ENCODE measurements at regions not wholly inside any gene's neighbourhood (a gene's known extent, or its start where the extent isn't known, plus 50 kb on each side); places are given as distances from the start of the nearest gene placed in this dataset.

DNA sequence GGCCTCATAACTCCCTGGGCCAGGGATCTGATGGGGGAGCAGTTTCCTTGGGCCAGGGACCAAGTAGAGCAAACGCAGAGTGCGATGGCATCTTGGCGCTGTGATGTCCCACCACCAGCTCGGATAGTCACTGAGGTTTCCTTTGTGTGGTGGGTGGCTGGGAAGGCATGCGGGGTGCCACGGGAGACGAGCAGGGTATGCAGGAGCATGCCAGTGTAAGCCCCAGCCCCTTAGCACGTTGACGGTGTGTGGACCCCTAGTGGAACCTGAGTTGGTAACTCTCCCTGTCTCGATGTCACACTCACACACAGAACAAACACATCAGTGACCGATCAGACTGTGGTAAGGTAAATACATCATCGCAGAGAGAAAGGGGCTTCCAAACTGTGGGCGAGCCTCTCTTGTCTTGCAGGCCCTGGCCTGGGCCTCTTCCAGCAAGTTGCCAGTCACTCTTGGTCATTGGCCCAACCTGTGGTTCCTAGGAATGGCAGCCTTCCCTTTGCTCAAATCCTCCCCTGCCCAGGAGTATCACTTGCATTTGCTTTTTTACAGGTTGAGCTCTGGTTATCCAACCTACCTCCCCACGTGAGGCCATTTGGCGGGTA, 231.6 kb upstream of the GPR26 start:
- Histone ChIP-seq H2BK15ac (ENCODE audit: low read depth, low read length) (no peak overlapping the region), H3K9me3 (ENCODE audit: control insufficient read depth, low read depth, low read length) (no peaks in the 10 kb centered on the region), H2AFZ (ENCODE audit: low read length) (no peak overlapping the region), H3K27ac (ENCODE audit: insufficient read length, low read depth, low read length) (no peak overlapping the region), H4K20me1 (ENCODE audit: control insufficient read depth, insufficient read depth, insufficient read length) (no peaks in the 10 kb centered on the region), H3K27me3 (ENCODE audit: insufficient read depth, low read length) (no peaks in the 10 kb centered on the region), H3K4me1 (ENCODE audit: insufficient read depth, low read length) (0 out of 2 replicates have a peak, but pooled peaks cover 2% of the 10 kb centered on the region), H3K4ac (ENCODE audit: low read depth, low read length) (no peak overlapping the region), H3K4me2 (ENCODE audit: insufficient read depth, insufficient read length, low read length) (no peak overlapping the region), H4K5ac (ENCODE audit: insufficient read length, low read depth, low read length) (no peak overlapping the region), H3K79me2 (ENCODE audit: insufficient read depth, low read length) (no peaks in the 10 kb centered on the region), H2BK5ac (ENCODE audit: insufficient read length, low read length) (no peak overlapping the region), H3K14ac (ENCODE audit: insufficient read depth, low read length) (no peak overlapping the region), H2BK20ac (ENCODE audit: low read depth, low read length, poor library complexity, severe bottlenecking) (no peak overlapping the region), H2AK5ac (ENCODE audit: insufficient read length, low read length) (no peak overlapping the region), H2BK120ac (ENCODE audit: low read depth, low read length, poor library complexity, severe bottlenecking) (no peak overlapping the region), H3K9ac (ENCODE audit: extremely low read depth, insufficient read length, low read length) (no peak overlapping the region), H3K23ac (ENCODE audit: insufficient read length, low read depth, low read length) (no peak overlapping the region), H3T11ph (ENCODE audit: low read length) (no peak overlapping the region), H3K18ac (ENCODE audit: insufficient read length, low read depth, low read length) (no peak overlapping the region), H2BK12ac (ENCODE audit: insufficient read length, low read depth, low read length) (no peak overlapping the region), H4K8ac (replicated peaks; ENCODE audit: insufficient read length, low read depth, low read length) (no peak overlapping the region), H3K56ac (ENCODE audit: insufficient read length, low read depth, low read length) (no peak overlapping the region), H3K23me2 (ENCODE audit: insufficient read length, low read depth, low read length, poor library complexity, severe bottlenecking) (no peaks in the 10 kb centered on the region), H4K91ac (ENCODE audit: insufficient read length, low read depth, low read length) (no peak overlapping the region), H3K79me1 (ENCODE audit: insufficient read depth, low read depth, low read length, poor library complexity, severe bottlenecking) (no peaks in the 10 kb centered on the region)
- no CpG with 5 or more reads among the region's 15 CpGs for WGBS (ENCODE audit: extremely low coverage, insufficient read length, low lambda C conversion rate)
- peaks cover 0 to 2% (median 0%) of the 10 kb centered on the region in 3 experiments; a peak in 2 of 7 replicates for H3K36me3 Mint-ChIP-seq (ENCODE audit: insufficient read depth in 1 of 3, low read depth in 3 of 3)
- TF ChIP-seq, protein P1, sequence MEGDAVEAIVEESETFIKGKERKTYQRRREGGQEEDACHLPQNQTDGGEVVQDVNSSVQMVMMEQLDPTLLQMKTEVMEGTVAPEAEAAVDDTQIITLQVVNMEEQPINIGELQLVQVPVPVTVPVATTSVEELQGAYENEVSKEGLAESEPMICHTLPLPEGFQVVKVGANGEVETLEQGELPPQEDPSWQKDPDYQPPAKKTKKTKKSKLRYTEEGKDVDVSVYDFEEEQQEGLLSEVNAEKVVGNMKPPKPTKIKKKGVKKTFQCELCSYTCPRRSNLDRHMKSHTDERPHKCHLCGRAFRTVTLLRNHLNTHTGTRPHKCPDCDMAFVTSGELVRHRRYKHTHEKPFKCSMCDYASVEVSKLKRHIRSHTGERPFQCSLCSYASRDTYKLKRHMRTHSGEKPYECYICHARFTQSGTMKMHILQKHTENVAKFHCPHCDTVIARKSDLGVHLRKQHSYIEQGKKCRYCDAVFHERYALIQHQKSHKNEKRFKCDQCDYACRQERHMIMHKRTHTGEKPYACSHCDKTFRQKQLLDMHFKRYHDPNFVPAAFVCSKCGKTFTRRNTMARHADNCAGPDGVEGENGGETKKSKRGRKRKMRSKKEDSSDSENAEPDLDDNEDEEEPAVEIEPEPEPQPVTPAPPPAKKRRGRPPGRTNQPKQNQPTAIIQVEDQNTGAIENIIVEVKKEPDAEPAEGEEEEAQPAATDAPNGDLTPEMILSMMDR (conservative IDR thresholded peaks at IDR 0.05): no peak
- peaks cover 18 to 19% of the 10 kb centered on the region in 2 experiments for H3K4me1 Mint-ChIP-seq
- DNase-seq: no peak
- H3K9me3 Mint-ChIP-seq: no peaks in the 10 kb centered on the region
- H3K27ac Mint-ChIP-seq: peak overlapping the region in 1 of 3 experiments; percentile 47; a peak in 1 of 7 replicates
- H3K4me3 Mint-ChIP-seq: no peak overlapping the region
- H3K27me3 Mint-ChIP-seq (ENCODE audit: low read depth): no peaks in the 10 kb centered on the region

All from H9 (cell line).